Right lobe of liver (tissue), 6 donors: ENCODE measurements at regions not wholly inside any gene's neighbourhood (a gene's known extent, or its start where the extent isn't known, plus 50 kb on each side); places are given as distances from the start of the nearest gene placed in this dataset.

Experiments
- ATAC-seq, 4 donors: fragments of 200-7000 bp; cut with Tn5 transposase; one replicate each; pipeline ENCODE4 v1.9.1; 2020; ENCODE audit warnings: mild to moderate bottlenecking in 4 of 4, moderate library complexity in 4 of 4
- DNase-seq, 3 donors: peaks; one replicate each; pipeline ENCODE4 v3.0.0-alpha.2; 2020
- H3K27ac ChIP-seq, 3 donors: fragments of 200-600 bp; one replicate each; pipeline ENCODE4 v1.8.0; 2022
- H3K27me3 ChIP-seq, 2 donors: fragments of 200-600 bp; one replicate each; pipeline ENCODE4 v1.8.0; 2022
- H3K36me3 ChIP-seq, 4 donors: fragments of 200-600 bp; sonication (generic) in 1 of 4; one replicate each; pipeline versions ENCODE4 v1.5.1 to v1.8.0; 2017 to 2022; ENCODE audit warnings: control low read depth in 1 of 4
- H3K4me1 ChIP-seq, 4 donors: fragments of 200-600 bp; sonication (generic) in 1 of 4; one replicate each; pipeline versions ENCODE4 v1.5.1 to v1.8.0; 2017 to 2022; ENCODE audit warnings: control low read depth in 1 of 4
- H3K4me3 ChIP-seq, 3 donors: fragments of 200-600 bp; one replicate each; pipeline ENCODE4 v1.8.0; 2022
- H3K9me3 ChIP-seq, 4 donors: fragments of 200-600 bp; sonication (generic) in 1 of 4; one replicate each; pipeline versions ENCODE4 v1.5.1 to v1.8.0; 2017 to 2022; ENCODE audit warnings: control low read depth in 1 of 4
- POLR2A ChIP-seq: fragments of 450-650 bp; IDR thresholded peaks from one replicate; pipeline ENCODE4 v1.6.1; 2017; ENCODE audit warnings: antibody characterized with exemption, mild to moderate bottlenecking
- WGBS: methylation state at CpG from one replicate; pipeline ENCODE4 v1.1.6; 2018; ENCODE audit warnings: low coverage, low lambda C conversion rate; ENCODE audit not compliant: insufficient coverage; ENCODE audit errors: missing lambda C conversion rate; 5-methylcytosine and 5-hydroxymethylcytosine counted together
- intact Hi-C, 2 donors: fragments of 100-400 bp; cut with DNase I; formaldehyde crosslinking; loops; one replicate each; pipeline versions ENCODE4 v1.11.2 to v1.14.1; 2022
- TF ChIP-seq, protein P1 (sequence below), 4 donors: fragments of 200-600 bp in 3 of 4; fragments of 450-650 bp in 1 of 4; IDR thresholded peaks; one replicate each; pipeline versions ENCODE4 v1.5.1 to v1.8.0; 2016 to 2022; ENCODE audit warnings: antibody characterized with exemption in 4 of 4, mild to moderate bottlenecking in 2 of 4
- donor health status: DM: no; HTN: yes; CAD: no.
- donor health status: DM: no; HTN: no; CAD: no.
- donor health status: DM: no; HTN: no; CAD: no.
- donor health status: DM: no; HTN: yes; CAD: no.
- donor health status: DM: no; HTN: yes; CAD: no.

DNA sequence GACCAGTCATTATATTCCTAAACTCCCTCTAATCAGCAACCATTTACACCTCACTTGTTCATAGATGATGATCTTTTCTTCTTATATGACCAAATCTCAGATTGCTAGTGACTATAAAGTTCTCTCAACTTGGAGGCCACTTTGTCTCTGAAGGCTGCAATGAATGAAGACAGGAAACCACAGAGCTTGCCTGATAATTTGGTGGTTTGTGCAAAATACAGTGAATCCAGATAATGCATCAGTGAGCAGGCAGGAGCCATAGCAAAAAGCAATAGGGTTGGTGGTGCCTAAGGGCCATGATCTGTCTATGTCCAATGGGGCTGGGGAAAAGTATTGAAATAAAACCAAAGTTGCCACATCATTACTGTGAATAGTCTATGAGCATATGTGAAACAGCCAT, 123.8 kb upstream of the LRFN5 start:
- no peaks in the 10 kb centered on the region for H3K27me3 ChIP-seq
- no peaks in the 10 kb centered on the region for H3K9me3 ChIP-seq
- intact Hi-C loops: no loop called here
- ATAC-seq (no peak), DNase-seq (no peak)
- H3K4me1 ChIP-seq: no peaks in the 10 kb centered on the region
- no peak overlapping the region for H3K27ac ChIP-seq
- no peaks in the 10 kb centered on the region for H3K36me3 ChIP-seq
- TF ChIP-seq POLR2A: no peak
- TF ChIP-seq, protein P1, sequence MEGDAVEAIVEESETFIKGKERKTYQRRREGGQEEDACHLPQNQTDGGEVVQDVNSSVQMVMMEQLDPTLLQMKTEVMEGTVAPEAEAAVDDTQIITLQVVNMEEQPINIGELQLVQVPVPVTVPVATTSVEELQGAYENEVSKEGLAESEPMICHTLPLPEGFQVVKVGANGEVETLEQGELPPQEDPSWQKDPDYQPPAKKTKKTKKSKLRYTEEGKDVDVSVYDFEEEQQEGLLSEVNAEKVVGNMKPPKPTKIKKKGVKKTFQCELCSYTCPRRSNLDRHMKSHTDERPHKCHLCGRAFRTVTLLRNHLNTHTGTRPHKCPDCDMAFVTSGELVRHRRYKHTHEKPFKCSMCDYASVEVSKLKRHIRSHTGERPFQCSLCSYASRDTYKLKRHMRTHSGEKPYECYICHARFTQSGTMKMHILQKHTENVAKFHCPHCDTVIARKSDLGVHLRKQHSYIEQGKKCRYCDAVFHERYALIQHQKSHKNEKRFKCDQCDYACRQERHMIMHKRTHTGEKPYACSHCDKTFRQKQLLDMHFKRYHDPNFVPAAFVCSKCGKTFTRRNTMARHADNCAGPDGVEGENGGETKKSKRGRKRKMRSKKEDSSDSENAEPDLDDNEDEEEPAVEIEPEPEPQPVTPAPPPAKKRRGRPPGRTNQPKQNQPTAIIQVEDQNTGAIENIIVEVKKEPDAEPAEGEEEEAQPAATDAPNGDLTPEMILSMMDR (IDR thresholded peaks at IDR 0.05): no peak
- no peak overlapping the region for H3K4me3 ChIP-seq

DNA sequence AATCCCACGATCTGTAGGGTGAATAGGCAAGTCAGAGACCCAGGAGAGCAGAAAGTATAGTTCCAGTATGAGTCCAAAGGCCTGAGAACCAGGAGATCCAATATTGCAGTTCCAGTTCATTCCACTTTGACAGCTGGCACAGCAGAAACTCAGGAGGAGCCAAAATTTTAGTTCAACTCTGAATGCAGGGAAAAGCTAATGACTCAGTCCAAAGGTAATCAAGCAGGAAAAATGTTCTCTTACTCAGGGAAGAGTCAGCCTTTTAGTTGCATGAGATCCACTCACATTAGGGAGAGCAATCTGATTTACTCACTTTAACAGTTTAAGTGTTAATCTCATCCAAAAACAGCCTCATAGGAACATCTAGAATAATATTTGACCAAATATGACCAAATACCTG, 130.2 kb upstream of the LRFN5 start:
- Histone ChIP-seq H3K36me3 (no peaks in the 10 kb centered on the region), H3K4me1 (no peaks in the 10 kb centered on the region), H3K9me3 (no peaks in the 10 kb centered on the region), H3K27ac (no peak overlapping the region), H3K27me3 (no peaks in the 10 kb centered on the region), H3K4me3 (no peak overlapping the region)
- 11% methylated on average over 1 of the region's 1 CpG for WGBS
- TF ChIP-seq, protein P1 (IDR thresholded peaks at IDR 0.05): no peak
- TF ChIP-seq POLR2A: no peak
- intact Hi-C loops: no loop called here
- DNase-seq: no peak
- peak in 1 of 4 donors; percentile 93 for ATAC-seq

DNA sequence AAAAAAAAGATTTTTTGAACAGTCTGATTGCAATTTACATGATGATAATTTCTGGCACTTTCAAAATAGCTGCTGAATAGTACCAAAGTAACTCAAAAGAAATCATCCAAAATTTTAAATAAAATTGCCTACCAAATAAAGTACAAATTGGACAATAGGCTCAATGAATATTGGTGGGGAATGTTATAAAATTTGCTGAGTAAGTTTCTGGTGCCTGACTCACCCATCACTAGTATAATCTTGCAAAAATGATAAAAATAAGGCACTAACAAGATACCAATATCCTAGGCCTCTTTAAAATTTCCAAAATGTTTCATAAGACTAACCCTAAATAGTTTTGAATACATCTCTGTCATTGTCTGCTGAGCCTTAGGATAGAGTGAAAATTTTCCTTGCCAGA, 145.3 kb upstream of the LRFN5 start:
- intact Hi-C loops: no loop called here
- H3K36me3 ChIP-seq: no peaks in the 10 kb centered on the region
- no peaks in the 10 kb centered on the region for H3K4me1 ChIP-seq
- DNase-seq (no peak), ATAC-seq (no peak)
- no peak overlapping the region for H3K27ac ChIP-seq
- no peak for TF ChIP-seq POLR2A
- TF ChIP-seq, protein P1 (IDR thresholded peaks at IDR 0.05): no peak
- H3K4me3 ChIP-seq: no peak overlapping the region
- no peaks in the 10 kb centered on the region for H3K27me3 ChIP-seq
- no peaks in the 10 kb centered on the region for H3K9me3 ChIP-seq

DNA sequence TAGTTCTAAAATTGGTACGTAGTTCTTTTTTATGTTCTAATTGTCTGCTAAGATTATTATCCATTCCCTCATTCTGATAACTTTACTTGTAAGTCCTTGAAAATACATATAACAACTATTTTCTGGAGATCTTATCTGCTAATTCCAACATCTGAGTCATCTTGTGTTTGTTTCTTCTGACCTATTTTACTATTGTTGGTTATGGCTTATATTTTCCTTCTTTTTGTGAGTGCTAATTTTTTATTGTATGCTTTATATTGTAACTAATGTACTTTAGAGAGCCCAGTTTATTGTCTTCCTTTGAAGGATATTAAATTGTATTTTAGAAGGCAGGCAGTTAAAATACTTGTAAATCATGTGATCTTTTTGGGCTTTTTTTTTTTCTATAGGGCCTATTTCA, 149.3 kb upstream of the LRFN5 start:
- intact Hi-C loops: no loop called here
- no peak for ATAC-seq

DNA sequence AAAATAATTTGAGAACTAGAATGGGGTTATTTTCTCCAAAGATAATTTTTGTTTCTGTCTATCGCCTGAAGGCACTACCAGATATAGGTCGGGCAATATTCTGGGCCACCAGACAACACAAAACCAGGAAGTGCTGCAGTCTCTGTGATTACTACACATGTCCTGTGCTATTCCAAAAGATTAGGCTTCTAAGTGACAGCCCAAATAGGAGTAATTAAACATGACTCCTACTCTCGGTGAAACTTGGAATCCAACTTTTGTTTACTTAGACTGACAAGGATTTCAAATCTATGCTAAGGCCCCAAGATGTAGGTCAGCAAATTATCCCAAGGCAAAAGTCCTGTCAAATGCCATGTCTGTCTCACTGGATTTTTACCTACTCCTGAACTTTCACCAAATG, 157.6 kb upstream of the LRFN5 start:
- H3K27me3 ChIP-seq: no peaks in the 10 kb centered on the region
- intact Hi-C loops: no loop called here
- TF ChIP-seq POLR2A: no peak
- TF ChIP-seq, protein P1 (IDR thresholded peaks at IDR 0.05): no peak

More for the DNA sequence above, 149.3 kb upstream of the LRFN5 start:
- no peak overlapping the region for H3K4me3 ChIP-seq
- no peaks in the 10 kb centered on the region for H3K36me3 ChIP-seq
- H3K27ac ChIP-seq: no peak overlapping the region
- no peak for TF ChIP-seq POLR2A
- TF ChIP-seq, protein P1 (IDR thresholded peaks at IDR 0.05): no peak
- WGBS: 53% methylated on average over 1 of the region's 1 CpG
- no peaks in the 10 kb centered on the region for H3K4me1 ChIP-seq
- no peaks in the 10 kb centered on the region for H3K27me3 ChIP-seq
- no peak for DNase-seq
- H3K9me3 ChIP-seq: no peaks in the 10 kb centered on the region

More for the DNA sequence above, 157.6 kb upstream of the LRFN5 start:
- Histone ChIP-seq H3K4me3 (no peak overlapping the region), H3K27ac (no peak overlapping the region), H3K36me3 (no peaks in the 10 kb centered on the region), H3K4me1 (no peaks in the 10 kb centered on the region), H3K9me3 (no peaks in the 10 kb centered on the region)
- DNase-seq (no peak), ATAC-seq (peak in 2 of 4 donors; percentile 23 to 95)
- WGBS: 11% methylated on average over 3 of the region's 3 CpGs
